ENCODE measurements at regions not wholly inside any gene's neighbourhood (a gene's known extent, or its start where the extent isn't known, plus 50 kb on each side); places are given as distances from the start of the nearest gene placed in this dataset.
A peak's percentile ranks its signal among the peaks of the same experiment; 100 is the strongest.
"Not testable (repeated sequence)": the region's sequence is repeated elsewhere in the genome, so short reads cannot be mapped to it uniquely, and the experiment has no call there.

DNA sequence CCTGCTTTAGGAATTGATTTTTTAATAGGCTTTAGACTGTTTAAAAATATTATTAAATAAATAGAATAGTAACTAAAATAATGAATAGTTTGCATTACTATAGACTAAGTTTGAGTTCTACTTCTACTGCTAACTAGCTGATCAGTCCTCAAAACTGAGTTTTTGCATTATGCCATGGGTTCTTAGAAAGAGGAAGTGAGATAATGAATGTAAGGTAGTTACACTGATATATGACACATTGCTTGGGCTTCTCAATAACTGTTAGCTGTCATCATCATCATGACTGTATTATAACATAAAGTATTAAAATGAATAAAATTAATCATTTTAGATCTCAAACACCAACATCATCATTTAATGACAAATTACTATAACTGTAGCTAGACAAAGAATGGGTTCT lies 949.7 kb downstream of the TRHDE start:
- DNase-seq = no peak

DNA sequence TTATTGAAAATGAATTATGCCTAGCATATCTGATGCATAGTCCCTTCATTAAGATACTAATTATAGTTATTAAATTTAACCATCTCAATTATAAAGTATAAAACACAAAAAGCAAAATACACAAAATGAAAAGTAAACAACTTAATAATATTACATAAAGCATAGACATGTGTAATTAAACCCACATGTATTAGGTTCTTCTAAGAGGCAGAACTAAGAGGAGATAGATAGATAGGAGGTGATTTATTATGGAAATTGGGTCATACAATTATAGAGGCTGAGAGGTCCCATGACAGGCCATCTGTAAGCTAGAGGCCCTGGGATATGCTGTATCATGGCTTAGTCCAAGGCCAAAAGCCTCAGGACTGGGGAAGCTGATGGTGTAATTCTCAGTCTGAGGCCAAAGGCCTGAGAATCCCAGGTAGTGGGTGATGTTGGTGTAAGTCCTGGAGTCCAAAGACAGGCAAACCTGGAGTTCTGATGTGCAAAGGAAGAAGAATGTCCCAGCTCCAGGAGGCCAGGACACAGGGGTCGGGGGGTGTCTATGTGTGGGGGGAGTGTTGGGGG lies 953.3 kb downstream of the TRHDE start:
- DNase-seq = no peak

- DNase-seq = no peak
Measured at GRCh38 chr12:73225941-73226340, 953.8 kb downstream of the TRHDE start.

- DNase-seq = no peak
Measured at GRCh38 chr12:73226593-73226992, 954.4 kb downstream of the TRHDE start.

DNA sequence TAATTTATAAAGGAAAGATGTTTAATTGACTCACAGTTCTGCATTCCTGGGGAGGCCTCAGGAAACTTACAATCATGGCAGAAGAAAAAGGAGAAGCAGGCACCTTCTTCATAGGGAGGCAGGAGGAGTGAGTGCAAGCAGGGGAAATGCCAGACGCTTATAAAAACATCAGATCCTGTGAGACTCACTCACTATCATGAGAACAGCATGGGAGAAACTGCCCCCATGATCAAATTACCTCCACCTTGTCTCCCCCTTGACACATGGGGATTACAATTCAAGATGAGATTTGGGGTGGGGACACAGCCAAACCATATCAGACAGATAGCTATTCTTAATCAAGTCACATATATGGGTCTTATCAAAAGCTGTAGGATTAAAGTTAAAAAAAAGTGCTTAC lies 956.7 kb downstream of the TRHDE start:
- not testable (repeated sequence) for DNase-seq

DNA sequence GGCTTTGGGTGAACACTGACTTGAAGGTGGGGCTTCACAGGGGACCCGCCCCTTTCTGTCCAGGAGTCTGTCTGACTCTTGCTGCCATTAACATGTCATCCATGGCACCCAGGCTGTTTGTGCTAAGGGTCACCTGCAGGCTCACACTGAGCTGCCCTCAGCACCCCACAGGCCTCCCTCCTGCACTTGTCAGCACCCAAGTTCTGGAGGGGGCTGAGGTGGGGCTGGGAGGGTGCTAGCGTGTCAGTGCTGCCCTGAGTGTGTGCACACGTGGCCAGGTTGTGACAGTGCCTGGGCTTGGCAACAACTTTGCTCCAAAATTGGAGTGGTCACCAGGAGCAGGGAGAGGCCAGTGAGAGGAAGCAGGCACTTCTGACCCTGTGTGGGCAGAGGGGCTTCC lies 963.2 kb downstream of the TRHDE start:
- DNase-seq = no peak

DNA sequence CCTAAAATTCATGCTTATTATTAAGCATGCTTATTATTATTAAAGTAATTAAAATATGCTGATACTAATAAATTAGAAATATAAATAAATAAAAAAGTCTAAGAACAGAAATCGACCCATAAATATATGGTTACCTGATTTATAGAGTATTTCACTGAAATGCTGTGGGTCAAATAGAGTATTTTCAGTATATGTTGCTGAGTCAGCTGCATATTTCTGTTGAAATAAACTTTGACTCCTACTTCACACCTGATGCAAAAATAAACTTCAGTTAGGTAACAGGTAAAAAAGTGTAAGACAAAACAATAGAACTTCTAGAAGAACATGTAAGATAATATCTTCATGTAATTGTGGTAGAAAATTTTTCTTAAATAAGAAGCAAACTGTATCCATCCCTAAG lies 967.9 kb downstream of the TRHDE start:
- DNase-seq = no peak

GRCh38 chr12:73262788-73263381 lies 990.7 kb downstream of the TRHDE start:
- DNase-seq = no peak

DNA sequence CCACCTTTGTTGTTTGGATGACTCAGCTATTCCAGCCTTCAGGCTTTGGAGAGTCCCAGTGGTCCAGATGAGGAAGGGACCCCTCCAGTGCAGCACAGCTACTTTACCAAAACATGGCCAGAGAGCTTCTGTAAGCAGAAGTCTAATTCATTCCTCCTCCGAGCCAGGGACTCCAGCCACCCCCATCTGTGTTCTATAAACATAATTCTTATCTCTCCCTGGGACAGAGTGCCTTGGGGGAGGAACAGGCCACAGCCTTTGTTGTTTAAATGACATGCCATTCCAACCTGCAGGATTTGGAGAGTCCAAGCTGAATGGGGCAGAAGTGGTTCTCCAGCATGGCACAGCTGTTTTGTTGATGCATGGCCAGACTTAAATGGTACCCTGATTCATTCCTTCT lies 994.0 kb downstream of the TRHDE start:
- no peak for DNase-seq

DNA sequence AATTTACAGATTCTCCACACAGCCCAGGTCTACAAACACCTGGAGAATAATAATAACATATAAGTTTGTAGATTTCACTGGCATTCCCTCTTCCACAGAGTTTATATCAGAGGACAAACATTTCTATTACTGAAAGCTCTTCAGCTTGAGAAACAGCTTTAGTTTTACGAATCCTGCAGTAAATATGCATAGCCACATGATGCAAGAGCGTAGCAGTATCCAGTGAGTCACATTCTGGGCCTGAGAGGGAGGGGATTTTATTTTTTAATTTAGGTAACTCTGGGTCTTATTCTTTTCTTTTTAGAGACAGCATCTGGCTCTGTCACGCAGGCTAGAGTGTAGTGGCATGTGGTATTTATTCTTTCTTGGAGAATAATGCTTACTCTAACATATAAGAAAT lies 1002.8 kb downstream of the TRHDE start:
- DNase-seq = peak; percentile 41

DNA sequence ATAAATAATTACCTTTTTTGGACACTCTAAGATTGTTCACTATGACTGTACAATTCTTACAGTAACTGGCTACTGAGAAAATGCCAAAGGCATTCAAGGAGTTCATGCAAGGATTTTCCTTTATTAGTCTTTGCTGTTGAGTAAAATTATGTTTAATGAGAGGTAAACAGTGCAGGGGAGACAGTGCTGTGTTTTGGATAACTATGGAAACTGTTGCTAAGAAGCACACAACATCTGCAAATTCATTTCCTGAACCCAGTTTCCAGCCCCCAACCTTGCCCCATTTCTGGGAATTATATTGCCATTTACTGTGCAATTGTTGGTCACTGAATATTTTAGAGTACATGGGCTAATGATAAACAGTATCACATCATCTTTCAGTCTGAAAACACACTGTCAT lies 1005.8 kb downstream of the TRHDE start:
- peak; percentile 11 for DNase-seq

DNA sequence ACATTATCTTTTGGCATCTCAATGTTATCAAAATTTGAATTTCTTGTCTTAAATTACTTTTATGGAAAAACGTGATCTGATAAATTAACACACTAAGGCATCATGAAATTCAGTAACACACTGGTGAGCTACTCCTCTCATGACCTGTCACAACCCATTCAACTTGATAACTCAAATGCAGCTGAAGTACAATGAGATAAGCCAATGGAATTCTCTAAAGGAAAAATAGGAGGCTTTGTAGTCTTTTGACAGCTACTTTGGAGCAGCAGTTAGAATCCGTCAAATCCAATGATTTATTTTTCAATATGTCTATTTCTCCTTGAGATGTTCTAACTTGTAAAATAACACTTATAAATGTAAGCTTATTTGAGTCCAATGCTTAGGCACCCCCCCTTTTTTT lies 1029.4 kb downstream of the TRHDE start:
- no peak for DNase-seq

GRCh38 chr12:73307260-73307659 lies 1035.1 kb downstream of the TRHDE start:
- no peak for DNase-seq

- no peak for DNase-seq
Measured at GRCh38 chr12:73308079-73308478, 1035.9 kb downstream of the TRHDE start.

- DNase-seq = no peak
Measured at GRCh38 chr12:73308747-73309146, 1036.6 kb downstream of the TRHDE start.

GRCh38 chr12:73321319-73321718 lies 1049.1 kb downstream of the TRHDE start:
- no peak for DNase-seq

GRCh38 chr12:73321776-73322175 lies 1049.6 kb downstream of the TRHDE start:
- DNase-seq = no peak

DNA sequence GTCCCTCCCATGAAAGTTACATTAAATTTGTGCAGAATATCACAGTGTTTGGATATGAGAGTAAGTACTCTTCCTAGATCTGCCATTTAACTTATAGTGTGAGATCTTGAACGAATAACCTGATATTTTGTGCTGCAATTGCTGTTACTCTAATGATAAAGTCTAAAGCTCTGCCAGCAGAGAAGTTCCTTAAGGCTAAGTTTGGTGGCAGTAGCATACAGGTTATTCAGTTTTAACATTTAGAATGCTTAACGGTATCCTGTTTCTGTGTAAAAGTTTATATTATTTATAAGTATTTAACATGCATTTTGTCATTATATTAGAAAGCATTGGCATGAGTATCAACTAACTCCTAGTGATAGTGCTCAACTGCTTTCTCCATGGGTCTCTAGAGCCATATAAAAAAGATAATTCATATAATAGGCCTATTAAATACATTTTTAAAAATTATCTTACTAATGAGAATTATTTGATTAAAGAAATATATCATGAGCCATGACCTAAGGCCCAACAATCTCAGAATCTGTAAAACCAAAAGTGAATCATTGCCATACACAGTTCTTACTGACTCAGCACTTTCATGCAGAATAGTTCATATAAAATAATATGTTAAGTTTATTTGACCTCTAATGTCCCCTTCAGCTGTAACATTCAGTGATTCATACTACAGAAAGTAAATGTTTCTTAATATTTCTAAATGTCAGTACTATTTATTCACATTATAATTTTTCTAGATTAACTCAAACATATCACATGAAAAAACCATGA lies 1058.6 kb downstream of the TRHDE start:
- DNase-seq = no peak

DNA sequence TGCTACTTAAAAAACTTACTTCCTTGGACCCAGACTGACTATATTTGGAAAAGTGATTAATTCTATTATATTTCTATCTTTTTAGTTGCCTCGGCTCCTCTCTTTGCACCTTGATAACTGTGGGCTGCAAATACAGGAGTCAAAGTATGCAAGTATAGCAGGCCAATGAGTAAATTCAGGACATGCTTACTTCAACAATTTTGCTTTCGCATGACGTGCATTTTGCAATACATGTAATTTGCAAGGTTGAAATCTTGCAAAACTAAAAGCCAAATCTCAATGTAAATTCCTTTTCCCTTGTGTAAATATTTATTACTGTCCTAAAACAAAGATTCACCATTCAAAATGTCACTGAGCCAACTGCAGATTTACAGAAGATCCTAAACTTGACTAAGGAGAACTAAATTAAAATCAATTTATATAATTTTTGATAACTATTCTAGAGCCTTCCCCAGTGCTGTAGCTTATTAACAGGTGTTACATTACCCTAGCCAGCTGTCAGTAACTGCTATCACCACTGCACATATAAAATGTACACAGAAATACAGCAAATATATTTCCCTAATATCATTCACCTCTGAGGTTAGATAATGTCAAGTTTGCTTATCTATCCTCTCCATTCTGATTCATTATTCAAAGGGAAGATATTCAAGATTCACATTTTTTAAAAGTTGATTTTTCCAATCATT lies 1069.5 kb downstream of the TRHDE start:
- no peak for DNase-seq

DNA sequence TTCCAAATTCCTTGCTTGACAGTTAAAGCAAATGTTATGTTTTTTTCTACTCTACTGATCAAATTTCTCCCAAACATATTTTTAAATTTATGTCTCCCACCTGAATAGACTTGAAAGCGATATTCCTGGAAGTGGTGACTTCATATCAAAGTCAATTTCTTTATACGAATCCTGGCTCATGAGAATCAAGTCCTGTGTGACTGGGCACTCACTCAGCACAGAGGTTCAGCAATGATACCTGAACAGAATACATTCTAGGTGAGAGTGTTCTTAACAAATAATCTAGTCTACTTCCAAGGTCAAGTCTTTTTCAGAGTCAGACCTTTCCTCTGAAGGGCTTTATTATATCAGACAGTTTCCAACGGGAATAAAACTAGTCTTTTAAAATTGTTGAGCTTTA lies 1070.6 kb downstream of the TRHDE start:
- DNase-seq = no peak

DNA sequence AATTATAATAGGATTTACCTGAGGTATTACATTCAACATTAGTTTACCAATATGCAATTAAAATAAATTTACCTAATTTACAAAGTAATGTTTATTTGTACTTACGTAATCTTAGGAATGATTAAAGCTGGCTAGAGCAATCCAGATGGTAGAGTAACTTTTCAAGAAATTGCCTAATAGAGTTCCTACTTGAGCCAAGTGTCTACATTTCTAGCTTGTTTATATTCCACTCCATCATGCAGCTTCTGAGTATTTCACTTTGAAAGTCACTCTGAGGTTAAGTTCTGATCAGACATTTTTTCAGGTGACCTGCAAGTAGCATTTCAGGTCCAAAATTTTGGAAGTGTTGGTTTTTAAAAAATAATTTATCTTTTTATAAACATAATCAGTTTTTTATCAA lies 1080.7 kb downstream of the TRHDE start:
- DNase-seq = no peak

- DNase-seq = no peak
Measured at GRCh38 chr12:73361156-73361863, 1089.1 kb downstream of the TRHDE start.

DNA sequence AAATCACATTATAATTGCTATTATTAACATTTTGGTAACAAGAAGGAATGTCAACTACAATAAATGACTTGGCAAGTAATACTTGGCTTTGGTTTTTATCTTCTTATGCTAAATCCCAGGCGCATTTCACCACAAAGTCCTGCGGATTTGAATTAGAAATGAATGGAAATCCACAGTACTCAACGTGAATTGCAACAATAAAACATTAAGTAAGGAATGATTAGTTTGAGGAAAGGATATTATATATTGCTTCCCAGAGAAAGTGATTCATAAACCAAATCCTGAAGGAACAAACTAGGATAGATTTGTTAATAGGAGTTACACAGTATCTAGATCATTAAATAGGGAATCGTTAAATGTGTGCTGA lies 1089.7 kb downstream of the TRHDE start:
- no peak for DNase-seq
